HEK293T (cell line): ENCODE measurements at regions not wholly inside any gene's neighbourhood (a gene's known extent, or its start where the extent isn't known, plus 50 kb on each side); places are given as distances from the start of the nearest gene placed in this dataset.
"Not testable (repeated sequence)": the region's sequence is repeated elsewhere in the genome, so short reads cannot be mapped to it uniquely, and the experiment has no call there.

Experiments
- CTCF ChIA-PET: fragments of 350-600 bp; formaldehyde crosslinking; extraction: SDS; loops from one replicate; lab custom pipeline; 2021; ENCODE audit warnings: antibody characterized with exemption, inconsistent platforms; lab: Yijun Ruan, JAX
- POLR2A ChIA-PET: fragments of 350-600 bp; formaldehyde crosslinking; extraction: SDS; loops from one replicate; lab custom pipeline; 2020; ENCODE audit warnings: antibody characterized with exemption, inconsistent platforms; lab: Yijun Ruan, JAX
- DNase-seq: peaks from one replicate; pipeline ENCODE4 v3.0.0; 2012; ENCODE audit warnings: mixed read lengths; ENCODE audit errors: extremely low spot score
- ARNT ChIP-seq: fragments of 450-650 bp; IDR thresholded peaks from 2 replicates; pipeline ENCODE4 v1.6.1; 2017; ENCODE audit warnings: mild to moderate bottlenecking
- BHLHE40 ChIP-seq: fragments of 450-650 bp; IDR thresholded peaks from 2 replicates; pipeline ENCODE4 v1.6.1; 2016; ENCODE audit warnings: mild to moderate bottlenecking, moderate library complexity, borderline replicate concordance
- CTBP1 ChIP-seq: fragments of 450-650 bp; IDR thresholded peaks from 2 replicates; pipeline ENCODE4 v1.6.1; 2016; ENCODE audit warnings: borderline replicate concordance
- ELF4 ChIP-seq: fragments of 450-650 bp; IDR thresholded peaks from 2 replicates; pipeline ENCODE4 v1.6.1; 2017; ENCODE audit warnings: antibody characterized with exemption
- FOXA1 ChIP-seq: fragments of 450-650 bp; IDR thresholded peaks from 2 replicates; pipeline ENCODE4 v1.6.1; 2016; ENCODE audit warnings: mild to moderate bottlenecking
- FOXK2 ChIP-seq: fragments of 450-650 bp; IDR thresholded peaks from 2 replicates; pipeline ENCODE4 v1.6.1; 2016; ENCODE audit warnings: mild to moderate bottlenecking
- FOXM1 ChIP-seq: fragments of 450-650 bp; IDR thresholded peaks from 2 replicates; pipeline ENCODE4 v1.6.1; 2017; ENCODE audit warnings: mild to moderate bottlenecking, borderline replicate concordance
- HDGF ChIP-seq: fragments of 450-650 bp; IDR thresholded peaks from 2 replicates; pipeline ENCODE4 v1.6.1; 2017; ENCODE audit warnings: antibody characterized with exemption, borderline replicate concordance
- L3MBTL2 ChIP-seq: fragments of 450-650 bp; conservative IDR thresholded peaks from 2 replicates; pipeline ENCODE4 v1.6.1; 2016; ENCODE audit warnings: mild to moderate bottlenecking
- LEF1 ChIP-seq: fragments of 450-650 bp; IDR thresholded peaks from 2 replicates; pipeline ENCODE4 v1.6.1; 2017; ENCODE audit warnings: mild to moderate bottlenecking, borderline replicate concordance
- NFRKB ChIP-seq: fragments of 450-650 bp; IDR thresholded peaks from 2 replicates; pipeline ENCODE4 v1.6.1; 2016; ENCODE audit warnings: mild to moderate bottlenecking, moderate library complexity
- SP1 ChIP-seq: fragments of 450-650 bp; IDR thresholded peaks from 2 replicates; pipeline ENCODE4 v1.6.1; 2017
- SUZ12 ChIP-seq: fragments of 450-650 bp; IDR thresholded peaks from 2 replicates; pipeline ENCODE4 v1.6.1; 2016; ENCODE audit warnings: mild to moderate bottlenecking
- TARDBP ChIP-seq: fragments of 450-650 bp; IDR thresholded peaks from 2 replicates; pipeline ENCODE4 v1.6.1; 2016
- ZNF384 ChIP-seq: fragments of 450-650 bp; IDR thresholded peaks from 2 replicates; pipeline ENCODE4 v1.6.1; 2016
- TF ChIP-seq, protein P1 (sequence below): fragments of 450-650 bp; IDR thresholded peaks from 2 replicates; pipeline ENCODE4 v1.6.1; 2016

DNA sequence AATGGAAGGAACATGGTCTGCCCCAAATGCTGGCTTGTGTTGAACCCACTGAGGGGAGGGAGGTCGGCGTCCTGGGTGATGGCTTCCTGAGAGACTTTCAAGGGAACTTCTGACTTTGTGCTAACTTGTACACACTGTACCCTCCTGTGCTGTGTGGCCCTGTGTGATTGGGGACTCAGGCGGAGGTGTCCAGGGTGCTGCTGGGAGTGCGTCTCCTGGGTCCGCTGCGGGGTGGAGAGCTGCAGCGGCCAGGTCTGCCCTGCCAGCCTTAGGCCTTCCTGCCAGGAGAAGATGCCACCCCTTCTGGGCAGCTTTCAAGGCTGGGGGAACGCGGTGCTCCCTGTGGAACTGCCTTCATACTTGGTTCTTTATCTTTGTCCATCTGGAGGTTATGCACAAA is 170.1 kb downstream of the URI1 start:
- DNase-seq, result no peak
- CTCF ChIA-PET, result no interaction called here
- no peak for TF ChIP-seq FOXA1
- TF ChIP-seq BHLHE40, result no peak
- no peak for TF ChIP-seq L3MBTL2
- TF ChIP-seq HDGF, result no peak
- no peak for TF ChIP-seq ELF4
- TF ChIP-seq, protein P1, sequence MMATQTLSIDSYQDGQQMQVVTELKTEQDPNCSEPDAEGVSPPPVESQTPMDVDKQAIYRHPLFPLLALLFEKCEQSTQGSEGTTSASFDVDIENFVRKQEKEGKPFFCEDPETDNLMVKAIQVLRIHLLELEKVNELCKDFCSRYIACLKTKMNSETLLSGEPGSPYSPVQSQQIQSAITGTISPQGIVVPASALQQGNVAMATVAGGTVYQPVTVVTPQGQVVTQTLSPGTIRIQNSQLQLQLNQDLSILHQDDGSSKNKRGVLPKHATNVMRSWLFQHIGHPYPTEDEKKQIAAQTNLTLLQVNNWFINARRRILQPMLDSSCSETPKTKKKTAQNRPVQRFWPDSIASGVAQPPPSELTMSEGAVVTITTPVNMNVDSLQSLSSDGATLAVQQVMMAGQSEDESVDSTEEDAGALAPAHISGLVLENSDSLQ, result no peak
- TF ChIP-seq SP1, result no peak
- TF ChIP-seq LEF1, result no peak
- no peak for TF ChIP-seq FOXM1
- TF ChIP-seq ZNF384, result no peak
- TF ChIP-seq FOXK2, result no peak
- TF ChIP-seq CTBP1, result no peak
- TF ChIP-seq ARNT, result no peak
- no peak for TF ChIP-seq TARDBP
- TF ChIP-seq SUZ12, result no peak
- TF ChIP-seq NFRKB, result no peak
- POLR2A ChIA-PET, result no interaction called here

DNA sequence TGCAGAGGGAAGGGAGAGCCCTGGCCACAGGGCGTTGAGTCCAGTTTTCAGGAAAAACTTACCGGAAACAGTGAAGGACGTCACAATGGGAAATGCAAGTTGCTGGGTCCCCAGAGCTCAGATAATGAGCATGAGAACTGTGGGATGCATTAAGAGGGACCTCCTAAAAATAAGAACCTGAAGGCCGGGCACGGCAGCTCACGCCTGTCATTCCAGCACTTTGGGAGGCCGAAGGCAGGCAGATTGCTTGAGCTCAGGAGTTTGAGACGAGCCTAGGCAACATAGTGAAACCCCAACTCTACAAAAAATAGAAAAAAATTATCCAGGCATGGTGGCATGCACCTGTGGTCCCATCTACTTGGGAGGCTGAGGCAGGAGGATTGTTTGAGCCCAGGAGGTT is 170.6 kb downstream of the URI1 start:
- CTCF ChIA-PET, result no interaction called here
- no peak for DNase-seq
- POLR2A ChIA-PET, result no interaction called here
- TF ChIP-seq ZNF384 (no peak), ARNT (no peak), ELF4 (no peak), SUZ12 (no peak), CTBP1 (no peak), FOXM1 (no peak), L3MBTL2 (no peak), BHLHE40 (no peak), FOXA1 (no peak), NFRKB (no peak), HDGF (no peak), TARDBP (no peak), LEF1 (no peak)
- TF ChIP-seq, protein P1, result no peak

GRCh38 chr19:30113186-30113585 is 171.1 kb downstream of the URI1 start:
- no peak for DNase-seq
- ChIA-PET CTCF (no interaction called here), POLR2A (no interaction called here)
- TF ChIP-seq ZNF384, result peak; percentile 62; the same call in 1 of the 2 replicates
- TF ChIP-seq, protein P1, result no peak

DNA sequence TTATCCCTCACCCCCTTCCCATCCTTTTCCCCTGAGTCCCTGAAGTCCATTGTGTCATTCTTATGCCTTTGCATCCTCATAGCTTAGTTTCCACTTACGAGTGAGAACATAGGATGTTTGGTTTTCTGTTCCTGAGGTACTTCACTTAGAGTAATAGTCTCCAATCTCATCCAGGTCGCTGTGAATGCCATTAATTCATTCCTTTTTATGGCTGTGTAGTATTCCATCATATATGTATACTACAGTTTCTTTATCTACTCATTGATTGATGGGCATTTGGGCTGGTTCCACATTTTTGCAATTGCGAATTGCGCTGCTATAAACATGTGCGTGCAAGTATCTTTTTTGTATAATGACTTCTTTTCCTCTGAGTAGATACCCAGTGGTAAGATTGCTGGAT is 172.1 kb downstream of the URI1 start:
- CTCF ChIA-PET, POLR2A ChIA-PET, DNase-seq: not testable (repeated sequence)

- ChIA-PET CTCF (no interaction called here), POLR2A (no interaction called here)
- TF ChIP-seq BHLHE40, result no peak
- TF ChIP-seq, protein P1, result no peak
- TF ChIP-seq L3MBTL2, result no peak
- TF ChIP-seq HDGF, result no peak
- DNase-seq, result no peak
These were observed 173.9 kb downstream of the URI1 start for GRCh38 chr19:30115947-30116346.

GRCh38 chr19:30116530-30116929 is 174.5 kb downstream of the URI1 start:
- ChIA-PET POLR2A (no interaction called here), CTCF (no interaction called here)
- no peak for TF ChIP-seq BHLHE40
- peak; percentile 30; the same call in 1 of the 2 replicates for TF ChIP-seq TARDBP

DNA sequence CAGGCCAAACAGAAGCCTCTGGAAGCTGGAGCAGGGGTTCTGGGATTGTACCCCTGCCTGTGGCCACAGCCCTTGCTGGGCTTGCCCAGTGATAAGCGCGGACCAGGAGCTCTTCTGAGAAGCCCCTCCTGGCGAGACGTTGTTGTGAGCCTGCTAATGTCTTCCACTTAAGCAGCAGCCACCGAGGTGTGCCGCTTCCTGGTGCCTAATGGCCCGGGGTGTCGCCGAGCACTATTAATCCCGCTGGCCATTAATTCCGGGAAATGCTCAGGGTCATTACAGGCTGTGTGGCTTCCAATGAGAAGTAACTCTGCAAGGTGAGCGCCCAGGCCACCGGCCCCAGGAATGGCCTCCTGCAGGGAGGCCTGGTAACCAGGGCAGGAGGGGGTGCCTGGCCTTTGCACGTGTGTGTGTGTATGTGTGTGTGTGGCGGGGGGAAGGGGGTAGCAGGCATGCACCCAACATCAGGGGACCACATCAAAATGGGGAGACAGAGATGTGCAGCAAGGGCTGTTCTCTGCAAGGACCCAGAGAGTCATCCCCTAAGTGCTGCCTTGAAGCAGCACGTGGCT is 175.0 kb downstream of the URI1 start:
- TF ChIP-seq SP1, result no peak
- TF ChIP-seq FOXK2, result no peak
- no peak for TF ChIP-seq BHLHE40
- no peak for TF ChIP-seq NFRKB
- TF ChIP-seq ZNF384, result no peak
- TF ChIP-seq L3MBTL2, result no peak
- no peak for TF ChIP-seq LEF1
- no peak for TF ChIP-seq TARDBP
- no peak for TF ChIP-seq FOXA1
- no peak for TF ChIP-seq HDGF
- TF ChIP-seq FOXM1, result no peak
- no peak for TF ChIP-seq ARNT
- DNase-seq, result no peak
- POLR2A ChIA-PET, result no interaction called here
- CTCF ChIA-PET, result no interaction called here

More at GRCh38 chr19:30116530-30116929, 174.5 kb downstream of the URI1 start:
- no peak for DNase-seq
